Ovary (tissue), 7 donors: ENCODE measurements at regions not wholly inside any gene's neighbourhood (a gene's known extent, or its start where the extent isn't known, plus 50 kb on each side); places are given as distances from the start of the nearest gene placed in this dataset.

Experiments used
- DNase-seq, 5 donors: peaks; one replicate each; pipeline ENCODE4 v3.0.0-alpha.2; 2019 to 2020
- H3K27ac ChIP-seq, 2 donors: fragments of 200-600 bp; one replicate each; pipeline versions ENCODE4 v1.5.1 to v1.8.0; 2019 to 2022
- H3K27me3 ChIP-seq: fragments of 200-600 bp; one replicate; pipeline ENCODE4 v1.8.0; 2022
- H3K36me3 ChIP-seq: fragments of 200-600 bp; sonication (generic); one replicate; pipeline ENCODE4 v1.5.1; 2019
- H3K4me1 ChIP-seq: one replicate; pipeline ENCODE4 v1.8.1; 2013; ENCODE audit warnings: mild to moderate bottlenecking, moderate library complexity; ENCODE audit not compliant: insufficient read depth
- H3K4me3 ChIP-seq: fragments of 200-600 bp; sonication (generic); one replicate; pipeline ENCODE4 v1.5.1; 2017
- H3K9me3 ChIP-seq, 2 donors: fragments of 200-600 bp in 1 of 2; sonication (generic) in 1 of 2; one replicate each; pipeline versions ENCODE4 v1.5.1 to v1.8.1; 2013 to 2019; ENCODE audit warnings: mild to moderate bottlenecking in 1 of 2, moderate library complexity in 1 of 2
- CTCF ChIP-seq, 3 donors: fragments of 450-650 bp in 2 of 3; fragments of 200-600 bp in 1 of 3; IDR thresholded peaks; one replicate each; pipeline versions ENCODE4 v1.5.1 to v1.8.0; 2016 to 2022; ENCODE audit warnings: antibody characterized with exemption in 3 of 3, mild to moderate bottlenecking in 1 of 3
- EP300 ChIP-seq: sonication (generic); formaldehyde crosslinking; IDR thresholded peaks from one replicate; pipeline ENCODE4 v1.6.1; 2017; ENCODE audit warnings: antibody characterized with exemption
- POLR2A ChIP-seq: fragments of 450-650 bp; IDR thresholded peaks from one replicate; pipeline ENCODE4 v1.6.1; 2017; ENCODE audit warnings: antibody characterized with exemption, mild to moderate bottlenecking, moderate library complexity
- WGBS, 3 donors: extraction: QIAGEN DNeasy Blood & Tissue Kit in 1 of 3; methylation state at CpG; one replicate each; pipeline versions ENCODE4 v1.1.5 to v1.1.7; 2013 to 2017; 5-methylcytosine and 5-hydroxymethylcytosine counted together
- intact Hi-C, 4 donors: fragments of 100-400 bp; cut with DNase I; formaldehyde crosslinking; loops; one replicate each; pipeline versions ENCODE4 v1.11.0 to v1.15.1; 2022 to 2023
- donor health status: DM: no; HTN: no; CAD: no; lungs with moderate emphysema.
- donor health status: DM: no; HTN: no; CAD: no.
- donor health status: Bipolar disorder and iron deficiency.
- donor health status: DM: no; HTN: no; CAD: no.
- donor health status: DM: yes; HTN: yes; CAD: no.

- Histone ChIP-seq H3K36me3 (no peaks in the 10 kb centered on the region), H3K27me3 (no peaks in the 10 kb centered on the region), H3K27ac (no peak overlapping the region), H3K9me3 (no peaks in the 10 kb centered on the region), H3K4me3 (no peak overlapping the region), H3K4me1 (peaks cover 10% of the 10 kb centered on the region)
- WGBS, 3 donors: 16 to 35% (median 30%) methylated on average over 5 of the region's 5 CpGs
- TF ChIP-seq EP300 (no peak), POLR2A (no peak), CTCF (IDR thresholded peaks at IDR 0.05) (no peak)
- intact Hi-C loops: no loop called here
- no peak for DNase-seq
Observed at GRCh38 chr5:152118676-152119470, 194.2 kb upstream of the GLRA1 start.

DNA sequence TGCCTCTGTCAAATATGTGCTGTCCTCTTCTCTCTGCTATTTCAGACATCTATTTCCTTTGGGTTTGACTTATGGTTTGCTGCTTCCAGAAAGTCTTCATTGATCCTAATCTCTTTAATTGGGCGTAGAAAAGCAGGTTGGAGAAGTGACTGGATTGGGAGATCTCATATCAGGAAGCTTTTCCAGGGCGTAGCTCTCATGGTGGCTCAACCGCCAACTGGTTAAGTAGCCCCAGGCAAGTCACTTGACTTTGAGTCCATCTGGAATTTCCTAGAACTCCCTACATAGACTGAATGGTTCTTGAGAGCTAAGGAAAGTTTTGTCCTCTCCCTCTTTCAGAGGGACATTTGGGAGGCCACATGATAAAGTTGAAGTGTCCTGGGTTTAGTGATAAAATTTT is 192.3 kb upstream of the GLRA1 start:
- DNase-seq: no peak
- intact Hi-C loops: no loop called here
- WGBS, 3 donors: 91 to 95% (median 94%) methylated on average over 3 of the region's 3 CpGs
- Histone ChIP-seq H3K4me3 (no peak overlapping the region), H3K27me3 (no peaks in the 10 kb centered on the region), H3K4me1 (peaks cover 3% of the 10 kb centered on the region), H3K9me3 (no peaks in the 10 kb centered on the region), H3K27ac (no peak overlapping the region), H3K36me3 (no peaks in the 10 kb centered on the region)
- TF ChIP-seq CTCF (IDR thresholded peaks at IDR 0.05) (no peak), POLR2A (no peak), EP300 (no peak)

- whole genome bisulfite sequencing, 3 donors: 67 to 82% (median 73%) methylated on average over 2 of the region's 2 CpGs
- intact Hi-C loops: no loop called here
- Histone ChIP-seq H3K9me3 (no peaks in the 10 kb centered on the region), H3K4me1 (no peaks in the 10 kb centered on the region), H3K27ac (no peak overlapping the region), H3K27me3 (no peaks in the 10 kb centered on the region), H3K4me3 (no peak overlapping the region), H3K36me3 (no peaks in the 10 kb centered on the region)
- no peak for TF ChIP-seq POLR2A
- DNase-seq: no peak
Observed at GRCh38 chr5:152113401-152113800, 188.8 kb upstream of the GLRA1 start.

GRCh38 chr5:152107220-152107619 is 182.6 kb upstream of the GLRA1 start:
- H3K27ac ChIP-seq: no peak overlapping the region
- no peaks in the 10 kb centered on the region for H3K27me3 ChIP-seq
- peaks cover 2% of the 10 kb centered on the region for H3K4me1 ChIP-seq
- no peaks in the 10 kb centered on the region for H3K36me3 ChIP-seq
- no peak overlapping the region for H3K4me3 ChIP-seq
- no peaks in the 10 kb centered on the region for H3K9me3 ChIP-seq
- TF ChIP-seq EP300 (no peak), CTCF (IDR thresholded peaks at IDR 0.05) (no peak), POLR2A (no peak)
- DNase-seq: no peak
- WGBS, 3 donors: 18 to 24% (median 23%) methylated on average over 3 of the region's 3 CpGs
- intact Hi-C loops: no loop called here

DNA sequence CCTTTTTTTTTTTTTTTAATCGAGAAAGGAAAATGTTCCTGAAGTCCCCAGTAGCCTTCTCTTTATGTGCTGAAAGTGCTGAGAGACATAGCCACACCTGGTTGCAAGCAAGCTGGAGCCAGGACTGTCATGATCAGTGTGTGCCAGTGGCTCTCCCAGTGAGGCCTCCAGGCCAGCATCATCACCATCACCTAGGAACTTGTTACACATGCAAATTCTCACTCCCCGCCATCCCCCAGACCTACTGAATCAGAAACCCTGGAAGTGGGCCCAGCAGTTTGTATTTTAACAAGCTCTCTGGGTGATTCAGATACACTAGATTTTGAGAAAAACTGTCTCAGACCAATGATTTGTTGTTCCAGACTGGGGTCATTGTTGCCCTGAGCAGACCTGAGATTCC is 181.9 kb upstream of the GLRA1 start:
- H3K4me1 ChIP-seq: peaks cover 2% of the 10 kb centered on the region
- H3K27ac ChIP-seq: no peak overlapping the region
- no peaks in the 10 kb centered on the region for H3K36me3 ChIP-seq
- intact Hi-C loops: no loop called here
- no peak for TF ChIP-seq CTCF (IDR thresholded peaks at IDR 0.05)
- TF ChIP-seq EP300: no peak
- TF ChIP-seq POLR2A: no peak
- DNase-seq: no peak
- no peak overlapping the region for H3K4me3 ChIP-seq
- WGBS, 3 donors: 75 to 89% (median 80%) methylated on average over 2 of the region's 2 CpGs
- no peaks in the 10 kb centered on the region for H3K9me3 ChIP-seq
- H3K27me3 ChIP-seq: no peaks in the 10 kb centered on the region
